NT2/D1 (cell line): ENCODE measurements at regions not wholly inside any gene's neighbourhood (a gene's known extent, or its start where the extent isn't known, plus 50 kb on each side); places are given as distances from the start of the nearest gene placed in this dataset.

Experiments used
- DNase-seq: peaks from one replicate; pipeline ENCODE4 v3.0.0-alpha.2; 2011; ENCODE audit warnings: low read depth, low spot score
- H3K27me3 ChIP-seq: 2 replicates; pipeline ENCODE4 v1.6.0; 2011; ENCODE audit warnings: mild to moderate bottlenecking; ENCODE audit not compliant: insufficient read length, insufficient read depth
- H3K36me3 ChIP-seq: 2 replicates; pipeline ENCODE4 v1.6.1; 2011; ENCODE audit warnings: mild to moderate bottlenecking, low read length, mixed read lengths; ENCODE audit not compliant: insufficient read depth, insufficient read length
- H3K4me1 ChIP-seq: 2 replicates; pipeline ENCODE4 v1.5.1; 2011; ENCODE audit not compliant: insufficient read depth, insufficient read length
- H3K4me3 ChIP-seq: 2 replicates; pipeline ENCODE4 v1.5.1; 2011; ENCODE audit warnings: low read depth; ENCODE audit not compliant: insufficient read length
- H3K9ac ChIP-seq: 2 replicates; pipeline ENCODE4 v1.6.0; 2011; ENCODE audit warnings: low read depth; ENCODE audit not compliant: insufficient read length
- H3K9me3 ChIP-seq: 2 replicates; pipeline ENCODE4 v1.5.1; 2011; ENCODE audit warnings: mild to moderate bottlenecking, low read length; ENCODE audit not compliant: insufficient read depth
- SUZ12 ChIP-seq: IDR thresholded peaks from 2 replicates; pipeline ENCODE4 v1.6.1; 2011; ENCODE audit not compliant: insufficient read length, insufficient read depth; ENCODE audit errors: extremely low read depth
- YY1 ChIP-seq: IDR thresholded peaks from 2 replicates; pipeline ENCODE4 v1.6.1; 2011; ENCODE audit not compliant: insufficient read length, insufficient read depth
- ZNF274 ChIP-seq: IDR thresholded peaks from 2 replicates; pipeline ENCODE4 v1.6.1; 2011; ENCODE audit warnings: mild to moderate bottlenecking, low read depth, low read length

GRCh38 chr1:22364764-22365163 is 86.9 kb upstream of the ZBTB40 start:
- H3K9me3 ChIP-seq = no peaks in the 10 kb centered on the region

GRCh38 chr1:22365331-22366295 is 86.0 kb upstream of the ZBTB40 start:
- Histone ChIP-seq H3K9ac (no peak overlapping the region), H3K27me3 (no peaks in the 10 kb centered on the region), H3K9me3 (no peaks in the 10 kb centered on the region), H3K4me1 (no peaks in the 10 kb centered on the region), H3K4me3 (no peak overlapping the region), H3K36me3 (no peaks in the 10 kb centered on the region)
- no peak for TF ChIP-seq SUZ12
- no peak for TF ChIP-seq ZNF274
- no peak for TF ChIP-seq YY1
- no peak for DNase-seq

More at GRCh38 chr1:22364764-22365163, 86.9 kb upstream of the ZBTB40 start:
- TF ChIP-seq ZNF274 (no peak), SUZ12 (no peak), YY1 (no peak)
- no peaks in the 10 kb centered on the region for H3K27me3 ChIP-seq
- H3K9ac ChIP-seq = no peak overlapping the region
- DNase-seq = no peak
- H3K4me3 ChIP-seq = no peak overlapping the region
- no peaks in the 10 kb centered on the region for H3K4me1 ChIP-seq
- no peaks in the 10 kb centered on the region for H3K36me3 ChIP-seq

- H3K9me3 ChIP-seq = no peaks in the 10 kb centered on the region
- no peak for TF ChIP-seq YY1
- no peak for TF ChIP-seq ZNF274
- TF ChIP-seq SUZ12 = no peak
Measured at GRCh38 chr1:22366346-22366745, 85.3 kb upstream of the ZBTB40 start.

GRCh38 chr1:22368125-22368524 is 83.5 kb upstream of the ZBTB40 start:
- peaks cover 4% of the 10 kb centered on the region; the same call in 1 of the 2 replicates for H3K9me3 ChIP-seq
- TF ChIP-seq ZNF274 (no peak), SUZ12 (no peak), YY1 (no peak)
- H3K4me1 ChIP-seq = no peaks in the 10 kb centered on the region
- H3K9ac ChIP-seq = no peak overlapping the region
- no peak for DNase-seq
- H3K4me3 ChIP-seq = no peak overlapping the region
- H3K36me3 ChIP-seq = no peaks in the 10 kb centered on the region
- H3K27me3 ChIP-seq = no peaks in the 10 kb centered on the region

More at GRCh38 chr1:22366346-22366745, 85.3 kb upstream of the ZBTB40 start:
- no peak overlapping the region for H3K9ac ChIP-seq
- H3K4me1 ChIP-seq = no peaks in the 10 kb centered on the region
- DNase-seq = no peak
- no peak overlapping the region for H3K4me3 ChIP-seq
- no peaks in the 10 kb centered on the region for H3K27me3 ChIP-seq
- H3K36me3 ChIP-seq = no peaks in the 10 kb centered on the region

- Histone ChIP-seq H3K4me3 (no peak overlapping the region), H3K4me1 (no peaks in the 10 kb centered on the region), H3K27me3 (no peaks in the 10 kb centered on the region), H3K36me3 (no peaks in the 10 kb centered on the region), H3K9ac (no peak overlapping the region), H3K9me3 (peaks cover 11% of the 10 kb centered on the region; the same call in 1 of the 2 replicates)
- TF ChIP-seq SUZ12 (no peak), ZNF274 (no peak), YY1 (no peak)
- DNase-seq = no peak
Measured at GRCh38 chr1:22369294-22370189, 82.1 kb upstream of the ZBTB40 start.

- no peaks in the 10 kb centered on the region for H3K4me1 ChIP-seq
- no peaks in the 10 kb centered on the region for H3K36me3 ChIP-seq
- no peak for TF ChIP-seq ZNF274
- TF ChIP-seq YY1 = no peak
- no peak for TF ChIP-seq SUZ12
- no peak overlapping the region for H3K9ac ChIP-seq
- no peak for DNase-seq
- H3K4me3 ChIP-seq = no peak overlapping the region
- peaks cover 11% of the 10 kb centered on the region; the same call in 1 of the 2 replicates for H3K9me3 ChIP-seq
- H3K27me3 ChIP-seq = no peaks in the 10 kb centered on the region
Measured at GRCh38 chr1:22370190-22370498, 81.5 kb upstream of the ZBTB40 start.

GRCh38 chr1:22371408-22371807 is 80.2 kb upstream of the ZBTB40 start:
- TF ChIP-seq ZNF274 (no peak), SUZ12 (no peak), YY1 (no peak)
- H3K4me3 ChIP-seq = no peak overlapping the region
- no peak overlapping the region for H3K9ac ChIP-seq
- no peak for DNase-seq
- H3K4me1 ChIP-seq = no peaks in the 10 kb centered on the region
- H3K9me3 ChIP-seq = peaks cover 11% of the 10 kb centered on the region; the same call in 1 of the 2 replicates
- no peaks in the 10 kb centered on the region for H3K36me3 ChIP-seq
- no peaks in the 10 kb centered on the region for H3K27me3 ChIP-seq
